Osteoblast (primary cell): ENCODE measurements at regions not wholly inside any gene's neighbourhood (a gene's known extent, or its start where the extent isn't known, plus 50 kb on each side); places are given as distances from the start of the nearest gene placed in this dataset.

Experiments
- DNase-seq: peaks from one replicate; pipeline ENCODE4 v3.0.0; 2011; ENCODE audit warnings: low spot score, mixed read lengths; ENCODE audit not compliant: insufficient read length; ENCODE audit errors: missing footprints
- H2AFZ ChIP-seq: 2 replicates; pipeline ENCODE4 v1.6.0; 2011; ENCODE audit warnings: mild to moderate bottlenecking, low read length
- H3K27ac ChIP-seq: 2 replicates; pipeline ENCODE4 v1.5.1; 2011; ENCODE audit warnings: mild to moderate bottlenecking, low read depth, low read length, moderate library complexity
- H3K27me3 ChIP-seq: 2 replicates; pipeline ENCODE4 v1.6.0; 2012; ENCODE audit warnings: mild to moderate bottlenecking, control low read depth, inconsistent platforms, low read length, moderate library complexity; ENCODE audit not compliant: insufficient read depth
- H3K36me3 ChIP-seq: 2 replicates; pipeline ENCODE4 v1.5.1; 2011; ENCODE audit warnings: mild to moderate bottlenecking, low read length, control low read depth, moderate library complexity; ENCODE audit not compliant: insufficient read depth
- H3K4me1 ChIP-seq: 2 replicates; pipeline ENCODE4 v1.5.1; 2011; ENCODE audit warnings: mild to moderate bottlenecking, low read length, control low read depth, moderate library complexity; ENCODE audit not compliant: insufficient read depth
- H3K4me2 ChIP-seq: 2 replicates; pipeline ENCODE4 v1.6.0; 2011; ENCODE audit warnings: mild to moderate bottlenecking, low read length; ENCODE audit not compliant: insufficient read depth
- H3K4me3 ChIP-seq: fragments of 200-600 bp; sonication (generic); 3 replicates; pipeline ENCODE4 v1.5.1; 2012; ENCODE audit warnings: mild to moderate bottlenecking, low read length, inconsistent platforms; ENCODE audit not compliant: insufficient read depth
- H3K79me2 ChIP-seq: 2 replicates; pipeline ENCODE4 v1.6.0; 2012; ENCODE audit warnings: mild to moderate bottlenecking, low read length, control low read depth, inconsistent platforms; ENCODE audit not compliant: insufficient read depth
- H3K9me3 ChIP-seq: 2 replicates; pipeline ENCODE4 v1.5.1; 2011; ENCODE audit warnings: low read depth, low read length, control low read depth
- H4K20me1 ChIP-seq: 2 replicates; pipeline ENCODE4 v1.6.0; 2012; ENCODE audit warnings: mild to moderate bottlenecking, low read length, control low read depth; ENCODE audit not compliant: insufficient read depth
- CTCF ChIP-seq: IDR thresholded peaks from 2 replicates; pipeline ENCODE4 v1.5.1; 2011; ENCODE audit warnings: mild to moderate bottlenecking, low read depth, low read length, moderate library complexity; ENCODE audit errors: extremely low read depth

GRCh38 chr5:117859176-117859575 lies 1129.2 kb downstream of the DTWD2 start:
- Histone ChIP-seq H3K79me2 (no peaks in the 10 kb centered on the region), H3K36me3 (no peaks in the 10 kb centered on the region), H2AFZ (no peak overlapping the region), H3K9me3 (peaks cover 4% of the 10 kb centered on the region), H3K4me3 (no peak overlapping the region), H3K4me2 (no peak overlapping the region), H3K27me3 (no peaks in the 10 kb centered on the region), H4K20me1 (no peaks in the 10 kb centered on the region), H3K27ac (no peak overlapping the region), H3K4me1 (no peaks in the 10 kb centered on the region)
- no peak for DNase-seq
- TF ChIP-seq CTCF, result no peak

GRCh38 chr5:117856713-117857112 lies 1131.6 kb downstream of the DTWD2 start:
- no peaks in the 10 kb centered on the region for H3K36me3 ChIP-seq
- H4K20me1 ChIP-seq, result no peaks in the 10 kb centered on the region
- no peak overlapping the region for H3K27ac ChIP-seq
- peaks cover 4% of the 10 kb centered on the region for H3K9me3 ChIP-seq
- no peak overlapping the region for H3K4me2 ChIP-seq
- H3K4me3 ChIP-seq, result no peak overlapping the region
- H2AFZ ChIP-seq, result no peak overlapping the region
- no peak for DNase-seq
- H3K27me3 ChIP-seq, result no peaks in the 10 kb centered on the region
- no peaks in the 10 kb centered on the region for H3K79me2 ChIP-seq
- no peak for TF ChIP-seq CTCF
- H3K4me1 ChIP-seq, result no peaks in the 10 kb centered on the region

GRCh38 chr5:117837786-117838185 lies 1150.6 kb downstream of the DTWD2 start:
- H3K36me3 ChIP-seq, result no peaks in the 10 kb centered on the region
- H3K9me3 ChIP-seq, result peaks cover 3% of the 10 kb centered on the region
- no peak overlapping the region for H3K4me3 ChIP-seq
- H2AFZ ChIP-seq, result no peak overlapping the region
- no peaks in the 10 kb centered on the region for H4K20me1 ChIP-seq
- H3K27me3 ChIP-seq, result no peaks in the 10 kb centered on the region
- no peak overlapping the region for H3K27ac ChIP-seq
- no peaks in the 10 kb centered on the region for H3K79me2 ChIP-seq
- H3K4me1 ChIP-seq, result no peaks in the 10 kb centered on the region
- TF ChIP-seq CTCF, result no peak
- H3K4me2 ChIP-seq, result no peak overlapping the region
- no peak for DNase-seq

GRCh38 chr5:117833691-117834090 lies 1154.7 kb downstream of the DTWD2 start:
- no peaks in the 10 kb centered on the region for H3K36me3 ChIP-seq
- H2AFZ ChIP-seq, result no peak overlapping the region

More at GRCh38 chr5:117833691-117834090, 1154.7 kb downstream of the DTWD2 start:
- peaks cover 3% of the 10 kb centered on the region for H3K9me3 ChIP-seq
- no peak overlapping the region for H3K27ac ChIP-seq
- no peak overlapping the region for H3K4me2 ChIP-seq
- H4K20me1 ChIP-seq, result no peaks in the 10 kb centered on the region
- H3K4me3 ChIP-seq, result no peak overlapping the region
- TF ChIP-seq CTCF, result no peak
- no peak for DNase-seq
- H3K79me2 ChIP-seq, result no peaks in the 10 kb centered on the region
- H3K4me1 ChIP-seq, result no peaks in the 10 kb centered on the region
- H3K27me3 ChIP-seq, result no peaks in the 10 kb centered on the region
